SK-N-SH (cell line): ENCODE measurements at regions not wholly inside any gene's neighbourhood (a gene's known extent, or its start where the extent isn't known, plus 50 kb on each side); places are given as distances from the start of the nearest gene placed in this dataset.

Source experiments
- CTCF ChIA-PET: fragments of 300-600, 350-600 bp; formaldehyde crosslinking; extraction: SDS; loops from one replicate; lab custom pipeline; 2021; lab: Yijun Ruan, JAX
- POLR2A ChIA-PET: fragments of 350-600 bp; sonication (Branson Sonifier 250); formaldehyde crosslinking; extraction: SDS; loops from one replicate; lab custom pipeline; 2020; ENCODE audit warnings: antibody characterized with exemption, inconsistent platforms; lab: Yijun Ruan, JAX
- DNase-seq: peaks from one replicate; pipeline ENCODE4 v3.0.0; 2012
- H2AFZ ChIP-seq: fragments of 200-600 bp; sonication (generic); 2 replicates; pipeline ENCODE4 v1.8.1; 2016; ENCODE audit warnings: antibody characterized with exemption, mild to moderate bottlenecking, low read depth
- H3F3A ChIP-seq: fragments of 200-600 bp; sonication (generic); replicated peaks from 2 replicates; pipeline ENCODE3; 2016; ENCODE audit warnings: antibody characterized with exemption, mild to moderate bottlenecking; ENCODE audit not compliant: insufficient read depth
- H3K27ac ChIP-seq, 2 experiments: fragments of 200-500 bp in 1 of 2; fragments of 200-600 bp in 1 of 2; sonication (Bioruptor generic) in 1 of 2; sonication (generic), shearing (Covaris generic) in 1 of 2; 2 replicates each; pipeline versions ENCODE4 v1.5.1 to v1.6.1; 2014 to 2016; ENCODE audit warnings: low read depth in 2 of 2, inconsistent platforms in 1 of 2, low read length in 1 of 2, mild to moderate bottlenecking in 1 of 2, mixed read lengths in 1 of 2
- H3K27me3 ChIP-seq: fragments of 200-600 bp; sonication (generic), shearing (Covaris generic); 2 replicates; pipeline ENCODE4 v1.6.1; 2016; ENCODE audit warnings: mixed run types; ENCODE audit not compliant: insufficient read depth
- H3K36me3 ChIP-seq, 2 experiments: fragments of 200-500 bp in 1 of 2; fragments of 200-600 bp in 1 of 2; sonication (Bioruptor generic) in 1 of 2; sonication (generic) in 1 of 2; replicated peaks in 1 of 2; 2 replicates each; pipeline versions ENCODE3 to v1.5.1; 2014 to 2016; ENCODE audit warnings: low read length in 1 of 2, mild to moderate bottlenecking in 1 of 2; ENCODE audit not compliant: insufficient read depth in 2 of 2, control insufficient read depth in 1 of 2
- H3K4me1 ChIP-seq, 2 experiments: fragments of 200-500 bp in 1 of 2; fragments of 200-600 bp in 1 of 2; sonication (Bioruptor generic) in 1 of 2; sonication (generic), shearing (Covaris generic) in 1 of 2; 2 replicates each; pipeline versions ENCODE4 v1.5.1 to v1.6.1; 2014 to 2016; ENCODE audit warnings: low read depth in 1 of 2, low read length in 1 of 2, mixed run types in 1 of 2; ENCODE audit not compliant: insufficient read depth in 2 of 2, control insufficient read depth in 1 of 2
- H3K4me2 ChIP-seq: fragments of 200-600 bp; sonication (generic), shearing (Covaris generic); 2 replicates; pipeline ENCODE4 v1.6.1; 2017; ENCODE audit warnings: mixed run types
- H3K4me3 ChIP-seq, 2 experiments: fragments of 200-500 bp in 1 of 2; fragments of 200-600 bp in 1 of 2; sonication (Bioruptor generic) in 1 of 2; sonication (generic), shearing (Covaris generic) in 1 of 2; 2 replicates each; pipeline versions ENCODE4 v1.5.1 to v1.8.1; 2014 to 2016; ENCODE audit warnings: low read depth in 2 of 2, inconsistent platforms in 1 of 2, low read length in 1 of 2, mild to moderate bottlenecking in 1 of 2, mixed read lengths in 1 of 2, moderate library complexity in 1 of 2
- H3K79me2 ChIP-seq: fragments of 200-600 bp; sonication (generic); 2 replicates; pipeline ENCODE4 v1.8.1; 2017; ENCODE audit warnings: mild to moderate bottlenecking; ENCODE audit not compliant: insufficient read depth
- H3K9ac ChIP-seq: fragments of 200-600 bp; sonication (generic); 2 replicates; pipeline ENCODE4 v1.6.1; 2017; ENCODE audit warnings: mixed run types
- H3K9me2 ChIP-seq: fragments of 200-600 bp; sonication (generic); 2 replicates; pipeline ENCODE4 v1.6.1; 2017; ENCODE audit warnings: mixed run types
- H3K9me3 ChIP-seq: fragments of 200-600 bp; sonication (generic); 2 replicates; pipeline ENCODE4 v1.6.1; 2017; ENCODE audit warnings: mixed run types, mild to moderate bottlenecking, moderate library complexity
- H4K20me1 ChIP-seq: fragments of 200-600 bp; sonication (generic); 2 replicates; pipeline ENCODE4 v1.6.1; 2017; ENCODE audit warnings: mild to moderate bottlenecking, mixed run types; ENCODE audit not compliant: insufficient read depth
- CTCF ChIP-seq: fragments of 200-600 bp; sonication (generic); IDR thresholded peaks from 2 replicates; pipeline ENCODE4 v1.6.1; 2017; ENCODE audit warnings: antibody characterized with exemption, mild to moderate bottlenecking, moderate library complexity
- EZH2phosphoT487 ChIP-seq: fragments of 200-600 bp; sonication (generic); IDR thresholded peaks from 2 replicates; pipeline ENCODE4 v1.6.1; 2017; ENCODE audit warnings: low read depth, mixed run types, mild to moderate bottlenecking, antibody characterized with exemption, moderate library complexity, borderline replicate concordance
- GATA2 ChIP-seq: sonication (generic); formaldehyde crosslinking; IDR thresholded peaks from 2 replicates; pipeline ENCODE4 v1.5.0; 2020; ENCODE audit warnings: mild to moderate bottlenecking, missing genetic modification reagents
- MAX ChIP-seq: IDR thresholded peaks from 2 replicates; pipeline ENCODE4 v1.4.0; 2012; ENCODE audit warnings: low read depth
- MXI1 ChIP-seq: IDR thresholded peaks from 2 replicates; pipeline ENCODE4 v1.6.1; 2012; ENCODE audit warnings: mild to moderate bottlenecking, low read depth, low read length, improper control_type of control experiment
- NFIC ChIP-seq: IDR thresholded peaks from 2 replicates; pipeline ENCODE4 v1.4.0; 2012; ENCODE audit warnings: borderline replicate concordance
- RAD21 ChIP-seq: IDR thresholded peaks from 2 replicates; pipeline ENCODE4 v1.6.1; 2012; ENCODE audit warnings: mild to moderate bottlenecking, low read length
- REST ChIP-seq: IDR thresholded peaks from 2 replicates; pipeline ENCODE4 v1.6.1; 2012; ENCODE audit warnings: mild to moderate bottlenecking, low read depth, low read length, moderate library complexity
- SIN3A ChIP-seq: IDR thresholded peaks from 2 replicates; pipeline ENCODE4 v1.6.1; 2012; ENCODE audit warnings: low read depth, mild to moderate bottlenecking, low read length, moderate library complexity, borderline replicate concordance
- USF1 ChIP-seq: IDR thresholded peaks from 2 replicates; pipeline ENCODE4 v1.4.0; 2012; ENCODE audit warnings: low read depth, borderline replicate concordance
- WGBS: methylation state at CpG from one replicate; pipeline ENCODE4 v1.1.6; 2017; ENCODE audit warnings: low lambda C conversion rate; 5-methylcytosine and 5-hydroxymethylcytosine counted together

GRCh38 chr1:199953651-199954050 is 73.9 kb upstream of the NR5A2 start:
- H3K4me2 ChIP-seq, result no peak overlapping the region
- WGBS, result 72% methylated on average over 4 of the region's 4 CpGs
- DNase-seq, result no peak
- H3K4me3 ChIP-seq, result no peak overlapping the region
- no peak overlapping the region for H3K9ac ChIP-seq
- no peaks in the 10 kb centered on the region for H4K20me1 ChIP-seq
- TF ChIP-seq GATA2 (CRISPR knock-in tag) (no peak), MXI1 (no peak), MAX (no peak), USF1 (no peak), REST (no peak), CTCF (no peak), NFIC (no peak)
- H3K79me2 ChIP-seq, result no peaks in the 10 kb centered on the region
- H3F3A ChIP-seq, result no peaks in the 10 kb centered on the region
- no peaks in the 10 kb centered on the region for H3K4me1 ChIP-seq
- no peaks in the 10 kb centered on the region for H3K9me3 ChIP-seq
- ChIA-PET CTCF (interaction anchor here (0.7 kb wide), 1 partner anchor 28 kb away, joined by 3 read pairs; no protein-coding TSS in a partner anchor), POLR2A (no interaction called here)
- no peak overlapping the region for H2AFZ ChIP-seq
- H3K9me2 ChIP-seq, result no peaks in the 10 kb centered on the region
- no peaks in the 10 kb centered on the region for H3K27me3 ChIP-seq
- no peaks in the 10 kb centered on the region for H3K36me3 ChIP-seq
- H3K27ac ChIP-seq, result no peak overlapping the region

- TF ChIP-seq EZH2phosphoT487, result no peak
- no peak for TF ChIP-seq SIN3A
- TF ChIP-seq CTCF, result peak; percentile 28
- TF ChIP-seq RAD21, result peak; percentile 29; the same call in 1 of the 2 replicates
- DNase-seq, result peak; percentile 44
- Histone ChIP-seq H3K9me2 (no peaks in the 10 kb centered on the region), H3K79me2 (no peaks in the 10 kb centered on the region), H3K27me3 (no peaks in the 10 kb centered on the region), H3F3A (no peaks in the 10 kb centered on the region), H3K9me3 (no peaks in the 10 kb centered on the region), H3K4me2 (no peak overlapping the region), H4K20me1 (no peaks in the 10 kb centered on the region), H3K27ac (no peak overlapping the region), H3K36me3 (no peaks in the 10 kb centered on the region), H3K4me3 (no peak overlapping the region), H3K4me1 (no peaks in the 10 kb centered on the region), H3K9ac (no peak overlapping the region), H2AFZ (no peak overlapping the region)
- POLR2A ChIA-PET, result no interaction called here
- 77% methylated on average over 3 of the region's 3 CpGs for WGBS
- CTCF ChIA-PET, result interaction anchor here (0.6 kb wide), 1 partner anchor 244 kb away, joined by 3 read pairs; no protein-coding TSS in a partner anchor
Observed at GRCh38 chr1:199954699-199955098, 72.8 kb upstream of the NR5A2 start.
